HG03432 (cell line): ENCODE measurements at regions not wholly inside any gene's neighbourhood (a gene's known extent, or its start where the extent isn't known, plus 50 kb on each side); places are given as distances from the start of the nearest gene placed in this dataset.

ENCODE experiments used
- ATAC-seq: cut with Tn5 transposase; IDR thresholded peaks from one replicate; pipeline ENCODE4 v1.9.1; 2021; ENCODE audit warnings: mild to moderate bottlenecking, moderate library complexity; ENCODE audit not compliant: unreplicated experiment

GRCh38 chr7:22962775-22963350 is 51.1 kb downstream of the HYCC1 start:
- no peak for ATAC-seq

- no peak for ATAC-seq
Measured at GRCh38 chr7:22958742-22959141, 55.2 kb downstream of the HYCC1 start.

- ATAC-seq: no peak
Measured at GRCh38 chr7:22954251-22954650, 59.7 kb downstream of the HYCC1 start.

GRCh38 chr7:22952306-22953015 is 61.5 kb downstream of the HYCC1 start:
- ATAC-seq: no peak

GRCh38 chr7:22949944-22950343 is 64.0 kb downstream of the HYCC1 start:
- no peak for ATAC-seq

- no peak for ATAC-seq
Measured at GRCh38 chr7:22949221-22949620, 64.7 kb downstream of the HYCC1 start.

- ATAC-seq: no peak
Measured at GRCh38 chr7:22948770-22949169, 65.2 kb downstream of the HYCC1 start.

GRCh38 chr7:22945584-22945983 is 68.3 kb downstream of the HYCC1 start:
- no peak for ATAC-seq

GRCh38 chr7:22944510-22944909 is 69.4 kb downstream of the HYCC1 start:
- ATAC-seq: no peak

GRCh38 chr7:22944022-22944421 is 69.9 kb downstream of the HYCC1 start:
- ATAC-seq: no peak

- ATAC-seq: no peak
Measured at GRCh38 chr7:22942191-22942590, 71.7 kb downstream of the HYCC1 start.

- no peak for ATAC-seq
Measured at GRCh38 chr7:22939842-22940241, 74.1 kb downstream of the HYCC1 start.

- ATAC-seq: no peak
Measured at GRCh38 chr7:22937946-22938345, 76.0 kb downstream of the HYCC1 start.

GRCh38 chr7:22936246-22936645 is 77.7 kb downstream of the HYCC1 start:
- no peak for ATAC-seq

GRCh38 chr7:22935269-22935668 is 78.7 kb downstream of the HYCC1 start:
- no peak for ATAC-seq

GRCh38 chr7:22934473-22935065 is 79.4 kb downstream of the HYCC1 start:
- no peak for ATAC-seq

GRCh38 chr7:22934023-22934422 is 79.9 kb downstream of the HYCC1 start:
- no peak for ATAC-seq

GRCh38 chr7:22932896-22933295 is 81.0 kb downstream of the HYCC1 start:
- no peak for ATAC-seq

- no peak for ATAC-seq
Measured at GRCh38 chr7:22931011-22931410, 82.9 kb downstream of the HYCC1 start.

- ATAC-seq: no peak
Measured at GRCh38 chr7:22922307-22922706, 91.6 kb downstream of the HYCC1 start.

- ATAC-seq: no peak
Measured at GRCh38 chr7:22921386-22922086, 92.4 kb downstream of the HYCC1 start.

- ATAC-seq: no peak
Measured at GRCh38 chr7:22920672-22921071, 93.3 kb downstream of the HYCC1 start.
